ENCODE measurements at regions not wholly inside any gene's neighbourhood (a gene's known extent, or its start where the extent isn't known, plus 50 kb on each side); places are given as distances from the start of the nearest gene placed in this dataset.

GRCh38 chr11:134743820-134744195 is 331.8 kb upstream of the B3GAT1 start:
- no peak for TF ChIP-seq MYC (IDR thresholded peaks at IDR 0.05; ENCODE audit: low read depth, low read length)
- no peak for TF ChIP-seq CTCF (IDR thresholded peaks at IDR 0.05; ENCODE audit: low read depth, low read length)

Measured in NB4 (cell line).